KOPT-K1 (cell line): ENCODE measurements at regions not wholly inside any gene's neighbourhood (a gene's known extent, or its start where the extent isn't known, plus 50 kb on each side); places are given as distances from the start of the nearest gene placed in this dataset.

Experiments
- H3K27ac ChIP-seq: fragments of 200-600 bp; sonication (generic); 2 replicates; pipeline ENCODE4 v1.5.1; 2016; ENCODE audit warnings: antibody characterized with exemption, mild to moderate bottlenecking, low read depth, low read length; ENCODE audit not compliant: poor library complexity, severe bottlenecking
- H3K36me3 ChIP-seq: fragments of 200-600 bp; sonication (generic); 2 replicates; pipeline ENCODE4 v1.5.1; 2017; ENCODE audit warnings: antibody characterized with exemption, mild to moderate bottlenecking, low read length, moderate library complexity; ENCODE audit not compliant: insufficient read depth
- H3K9me3 ChIP-seq: fragments of 200-600 bp; sonication (generic); 2 replicates; pipeline ENCODE4 v1.5.1; 2017; ENCODE audit warnings: antibody characterized with exemption, low read length, mild to moderate bottlenecking; ENCODE audit not compliant: insufficient read depth, poor library complexity, severe bottlenecking

DNA sequence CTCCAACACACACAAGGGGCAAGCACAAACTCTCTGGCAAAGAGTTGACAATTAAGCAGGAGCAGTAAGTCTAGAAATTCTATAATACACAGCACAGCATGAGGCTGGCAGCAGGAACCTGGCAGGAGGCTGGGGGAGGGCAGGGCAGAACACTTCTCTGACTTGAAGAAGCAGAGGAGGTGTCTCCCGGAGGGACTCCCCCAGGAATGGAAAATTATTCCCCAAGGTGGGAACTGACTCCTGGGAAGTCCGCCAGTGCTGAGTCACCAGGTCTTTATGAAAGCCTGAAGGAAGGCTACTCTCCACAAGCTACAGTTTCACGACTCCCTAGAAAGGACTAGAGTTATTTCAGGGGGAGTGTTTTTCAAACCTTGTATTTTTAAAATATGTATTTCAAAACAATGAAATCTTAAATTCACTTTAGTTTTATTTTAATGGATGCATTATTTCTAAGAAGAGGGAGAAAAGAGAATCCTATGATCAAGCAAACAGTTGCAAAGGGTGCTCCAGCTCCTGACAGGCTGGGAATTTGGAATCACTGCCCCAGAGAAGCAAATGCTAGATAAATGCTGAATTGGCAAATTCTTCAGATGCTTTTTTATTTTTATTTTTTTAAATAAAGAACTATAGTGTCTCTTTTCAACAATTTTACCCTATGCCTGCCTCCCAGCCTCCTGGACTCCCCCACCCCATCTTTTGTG is 192.8 kb downstream of the LY86 start:
- H3K9me3 ChIP-seq, result no peaks in the 10 kb centered on the region
- H3K36me3 ChIP-seq, result no peaks in the 10 kb centered on the region
- H3K27ac ChIP-seq, result no peak overlapping the region

DNA sequence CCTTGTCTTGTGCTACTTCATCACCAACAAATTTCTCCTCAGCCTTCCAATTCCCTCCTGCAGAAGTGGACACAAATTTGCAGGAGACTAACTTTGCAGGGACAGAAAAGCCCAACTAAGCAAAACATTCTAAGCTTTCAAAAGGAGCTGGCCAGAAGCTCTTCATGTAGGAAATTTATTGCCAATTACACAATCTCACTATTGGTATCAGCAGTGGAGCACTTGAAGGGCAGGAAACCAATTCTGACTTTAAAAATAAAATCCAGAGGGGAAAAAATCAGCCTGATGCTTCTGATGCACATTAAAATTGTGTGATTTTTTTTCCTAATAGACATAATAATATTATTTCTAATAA is 193.3 kb downstream of the LY86 start:
- H3K27ac ChIP-seq, result no peak overlapping the region
- no peaks in the 10 kb centered on the region for H3K36me3 ChIP-seq
- no peaks in the 10 kb centered on the region for H3K9me3 ChIP-seq

DNA sequence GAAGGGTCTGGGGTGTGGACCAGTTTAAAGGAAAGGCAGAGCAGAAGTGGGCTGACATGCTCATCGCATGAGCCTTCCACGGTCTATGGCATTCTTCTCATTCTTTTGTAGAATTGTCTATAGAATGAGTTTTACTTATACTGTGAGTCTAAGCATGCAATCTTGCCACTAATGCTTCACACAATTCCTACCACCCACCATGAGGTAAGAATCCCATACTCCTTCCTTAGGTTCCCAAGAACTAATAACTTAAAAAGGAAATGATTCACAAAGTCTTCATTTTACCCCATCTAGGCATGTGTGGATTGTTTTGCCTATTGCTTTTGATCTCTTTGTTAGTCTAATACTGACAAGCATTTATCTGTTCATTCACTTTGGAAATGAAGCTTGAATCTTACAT is 195.2 kb downstream of the LY86 start:
- Histone ChIP-seq H3K36me3 (no peaks in the 10 kb centered on the region), H3K27ac (no peak overlapping the region), H3K9me3 (no peaks in the 10 kb centered on the region)

DNA sequence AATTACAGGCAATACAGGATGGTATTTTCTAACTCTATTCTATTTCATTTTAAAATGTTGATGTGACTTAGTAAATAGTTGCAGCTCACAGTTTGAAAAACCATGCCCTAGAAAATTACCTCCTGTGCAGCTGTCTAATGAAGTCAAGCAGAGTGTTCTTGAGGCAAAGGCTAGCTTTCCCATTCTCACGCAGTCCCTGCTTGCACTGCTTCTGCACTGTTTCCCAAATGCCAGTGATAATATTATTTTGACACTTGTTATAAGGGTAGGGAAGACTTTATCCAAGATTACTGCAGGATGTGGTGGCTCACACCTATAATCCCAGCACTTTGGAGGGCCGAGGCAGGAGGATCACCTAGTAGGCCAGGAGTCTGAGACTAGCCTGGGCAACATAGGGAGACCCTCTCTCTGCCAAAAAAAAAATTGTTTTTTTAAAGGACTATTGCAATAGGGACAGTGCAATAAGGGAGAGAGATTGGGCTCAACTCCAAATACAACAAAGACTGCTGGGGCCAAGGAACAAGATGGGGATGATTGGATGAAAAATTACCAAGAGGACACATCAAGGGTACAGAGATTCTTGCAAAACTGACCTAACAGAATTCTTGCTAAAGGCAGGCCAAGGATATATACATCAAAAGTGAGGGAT is 196.1 kb downstream of the LY86 start:
- Histone ChIP-seq H3K36me3 (no peaks in the 10 kb centered on the region), H3K27ac (no peak overlapping the region), H3K9me3 (no peaks in the 10 kb centered on the region)

DNA sequence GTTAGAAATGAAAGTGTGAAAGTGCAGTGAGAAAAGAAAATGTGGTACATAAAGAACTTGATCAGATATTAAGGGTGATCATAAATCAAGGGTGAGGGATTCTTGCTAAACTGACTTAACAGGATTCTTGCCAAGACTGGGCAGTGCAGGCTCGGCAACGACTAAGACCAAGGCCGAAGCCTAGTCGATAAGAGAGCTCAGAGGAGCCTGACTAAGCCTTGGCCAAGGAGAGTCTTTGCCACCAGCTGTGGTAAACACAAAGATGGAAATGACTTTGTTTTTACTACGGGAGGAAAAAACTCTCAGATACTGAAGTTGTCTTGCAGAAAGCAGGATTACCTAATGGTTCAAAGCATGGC is 196.6 kb downstream of the LY86 start:
- H3K27ac ChIP-seq, result no peak overlapping the region
- no peaks in the 10 kb centered on the region for H3K9me3 ChIP-seq
- no peaks in the 10 kb centered on the region for H3K36me3 ChIP-seq

DNA sequence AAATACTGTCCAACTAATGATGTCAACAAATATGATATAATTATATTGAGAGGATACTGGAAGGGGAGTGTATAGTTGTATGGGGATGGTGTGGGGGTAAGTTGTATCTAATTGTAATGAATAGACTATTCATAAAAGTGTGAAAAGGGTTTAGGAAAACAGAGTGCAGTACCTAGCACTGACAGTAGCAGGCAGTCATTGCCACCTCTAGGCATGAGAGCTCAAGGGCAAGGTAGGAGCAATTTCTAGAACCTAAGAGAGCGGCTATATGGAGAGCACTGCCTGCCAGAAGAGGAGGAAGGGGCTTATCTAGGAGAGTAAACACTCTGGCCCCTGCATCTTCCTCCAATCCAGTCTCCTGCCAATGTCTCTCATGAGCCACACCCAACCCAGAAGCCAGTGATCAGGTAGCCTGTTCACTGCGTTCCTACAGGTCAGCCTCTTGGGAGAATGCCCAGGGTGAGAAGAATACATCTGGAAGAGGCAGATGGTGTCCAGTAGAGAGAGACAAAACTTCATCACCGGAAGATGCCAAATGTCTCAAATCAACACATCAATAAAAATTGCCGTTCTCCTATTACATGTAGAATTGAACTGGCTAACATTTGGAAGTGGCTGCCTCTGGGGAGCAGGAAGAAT is 200.0 kb downstream of the LY86 start:
- H3K27ac ChIP-seq, result no peak overlapping the region
- H3K9me3 ChIP-seq, result no peaks in the 10 kb centered on the region
- H3K36me3 ChIP-seq, result no peaks in the 10 kb centered on the region

DNA sequence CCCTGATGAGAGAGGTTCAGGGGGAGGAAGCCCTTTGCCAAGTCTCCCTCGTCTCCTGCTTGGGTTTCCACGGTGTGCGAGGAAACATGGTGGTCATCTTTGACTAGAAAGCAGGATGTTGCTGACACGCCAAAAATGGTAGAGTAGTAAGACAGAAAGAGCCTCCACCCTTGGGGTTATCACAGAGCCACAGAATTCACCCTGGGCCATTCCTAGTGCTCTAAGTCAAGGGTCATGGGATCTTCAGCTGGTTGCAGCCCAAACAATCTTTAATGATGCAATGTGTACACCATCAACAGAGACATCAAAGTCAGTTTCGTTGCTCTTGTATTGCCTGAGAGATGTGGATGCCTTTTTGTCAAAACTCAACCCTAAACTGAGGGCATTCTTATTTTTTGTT is 201.9 kb downstream of the LY86 start:
- no peaks in the 10 kb centered on the region for H3K36me3 ChIP-seq
- no peak overlapping the region for H3K27ac ChIP-seq
- H3K9me3 ChIP-seq, result no peaks in the 10 kb centered on the region

DNA sequence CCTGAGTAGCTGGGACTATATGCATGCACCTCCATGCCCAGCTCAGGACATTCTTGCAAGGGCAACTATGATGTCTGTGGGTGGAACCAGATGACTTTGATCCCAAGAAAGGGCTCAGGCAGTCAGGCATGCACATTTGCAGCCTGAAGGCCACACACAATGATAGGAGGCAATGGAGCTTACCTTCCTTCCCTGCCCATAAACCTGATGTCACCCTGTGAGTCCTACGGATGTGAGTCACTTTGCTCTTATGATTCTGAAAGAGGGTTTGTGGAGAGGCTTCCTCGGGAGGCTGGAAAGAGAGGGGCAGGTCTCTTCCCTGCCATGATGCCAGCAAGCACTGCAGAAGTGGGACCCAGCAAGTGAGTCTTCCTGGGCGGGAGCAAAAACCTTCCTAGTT is 202.4 kb downstream of the LY86 start:
- H3K9me3 ChIP-seq, result no peaks in the 10 kb centered on the region
- H3K27ac ChIP-seq, result no peak overlapping the region
- no peaks in the 10 kb centered on the region for H3K36me3 ChIP-seq

DNA sequence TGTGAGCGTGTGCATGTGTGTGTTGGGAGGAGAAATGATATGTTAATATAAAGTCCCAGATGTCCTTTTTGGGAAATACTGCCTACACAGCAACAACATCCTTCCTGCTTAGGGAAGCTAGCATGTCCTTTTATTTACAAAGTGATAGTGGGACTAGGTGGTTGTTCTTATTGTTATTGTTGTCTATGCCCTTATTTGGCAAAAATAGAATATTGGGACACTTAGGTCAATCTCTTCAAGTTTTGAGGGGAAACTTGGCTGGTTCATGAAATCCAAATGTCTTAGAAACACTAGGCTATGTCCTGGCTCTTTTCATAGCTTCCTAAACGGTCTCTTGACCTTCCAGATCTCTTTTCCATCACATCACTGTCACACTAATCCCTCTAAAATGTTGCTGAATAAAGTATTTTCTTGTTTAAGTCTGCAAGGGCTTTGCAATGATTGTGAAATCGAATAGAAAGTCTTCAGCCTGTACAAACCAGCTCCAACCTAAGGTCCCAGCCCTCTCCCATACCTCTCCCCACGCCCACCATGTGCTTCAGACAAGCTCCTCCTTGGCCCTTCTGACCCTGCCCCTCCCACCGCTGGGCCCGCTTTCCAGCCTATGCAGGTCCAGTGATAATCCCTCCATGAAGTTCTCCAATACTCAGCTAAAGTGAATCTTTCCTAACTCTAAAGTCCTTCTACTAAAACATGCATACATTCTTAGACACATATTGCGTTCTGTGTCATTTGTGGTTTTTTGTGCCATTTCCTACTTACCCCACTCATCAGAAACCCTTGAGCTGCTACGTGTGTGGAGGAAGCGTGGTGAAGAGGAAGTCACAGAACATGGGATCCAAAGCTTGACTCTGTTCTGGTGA is 205.1 kb downstream of the LY86 start:
- Histone ChIP-seq H3K36me3 (no peaks in the 10 kb centered on the region), H3K9me3 (no peaks in the 10 kb centered on the region), H3K27ac (no peak overlapping the region)

DNA sequence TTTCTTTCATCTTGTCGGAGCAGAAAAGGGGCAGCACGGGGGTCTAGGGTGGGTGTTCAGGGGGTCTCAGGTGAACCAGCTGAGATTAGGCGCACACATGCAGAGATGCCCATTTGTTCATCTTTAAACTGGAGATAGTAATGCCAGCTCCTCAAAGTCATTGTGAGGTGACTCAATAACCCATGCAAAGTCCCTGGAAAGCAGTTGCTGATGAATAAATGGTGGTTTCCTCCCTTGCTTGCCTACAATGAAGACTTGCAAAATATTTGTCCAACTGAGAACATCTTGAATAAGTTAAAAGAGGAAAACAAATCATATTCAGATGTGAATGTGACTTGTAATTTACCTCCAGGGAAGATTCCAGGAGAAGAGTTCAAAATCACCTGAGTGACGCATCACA is 206.9 kb downstream of the LY86 start:
- no peak overlapping the region for H3K27ac ChIP-seq
- no peaks in the 10 kb centered on the region for H3K9me3 ChIP-seq
- no peaks in the 10 kb centered on the region for H3K36me3 ChIP-seq

DNA sequence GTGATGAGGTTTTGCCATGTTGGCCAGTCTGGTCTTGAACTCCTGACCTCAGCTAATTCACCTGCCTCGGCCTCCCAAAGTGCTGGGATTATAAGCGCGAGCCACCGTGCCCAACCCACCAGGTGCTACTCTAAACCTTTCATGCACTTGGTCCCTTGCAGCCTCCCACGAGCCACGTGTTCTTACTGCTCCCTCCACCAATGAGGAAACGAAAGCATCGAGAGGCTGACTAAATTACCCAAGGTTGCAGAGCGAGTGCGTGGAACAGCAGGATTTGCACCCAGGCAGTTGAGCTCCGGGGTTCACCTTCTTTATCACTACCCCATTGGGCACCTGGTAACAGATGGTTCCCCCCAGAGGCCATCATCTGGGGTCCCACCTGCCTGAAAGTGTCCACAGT is 208.3 kb downstream of the LY86 start:
- H3K9me3 ChIP-seq, result no peaks in the 10 kb centered on the region
- no peaks in the 10 kb centered on the region for H3K36me3 ChIP-seq
- no peak overlapping the region for H3K27ac ChIP-seq

DNA sequence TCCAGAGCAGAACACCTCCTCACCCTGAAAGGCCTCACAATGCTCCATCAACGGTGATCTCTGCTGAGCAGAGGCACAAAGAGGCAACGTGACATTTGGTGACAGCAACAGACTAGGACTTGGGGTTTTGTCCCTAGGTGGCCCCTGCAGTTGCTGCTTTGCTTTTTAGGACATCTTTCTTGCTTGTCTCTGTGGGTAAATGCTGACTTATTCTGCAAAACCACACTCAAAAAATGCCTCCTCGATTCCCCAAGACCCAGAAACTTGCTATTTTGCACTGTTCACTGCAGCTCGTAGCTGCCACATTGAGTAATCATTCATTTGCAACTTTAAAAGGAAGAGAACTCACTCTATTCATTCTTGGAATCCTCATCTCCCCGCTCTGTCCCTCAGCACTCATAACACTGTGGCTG is 209.9 kb downstream of the LY86 start:
- no peaks in the 10 kb centered on the region for H3K9me3 ChIP-seq
- no peak overlapping the region for H3K27ac ChIP-seq
- H3K36me3 ChIP-seq, result no peaks in the 10 kb centered on the region

DNA sequence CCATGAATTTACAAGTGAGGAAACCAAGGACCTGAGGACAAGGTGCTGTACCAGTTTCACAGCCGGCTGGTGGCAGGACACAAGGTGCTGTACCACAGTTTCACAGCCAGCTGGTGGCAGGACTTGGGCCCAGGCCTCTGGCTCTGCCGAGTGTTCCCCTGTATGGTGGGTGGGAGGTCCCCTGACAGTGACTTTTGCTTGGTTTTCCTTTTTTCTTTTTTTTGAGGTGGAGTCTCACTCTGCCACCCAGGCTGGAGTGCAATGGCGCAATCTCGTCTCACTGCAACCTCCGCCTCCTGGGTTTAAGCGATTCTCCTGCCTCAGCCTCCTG is 212.4 kb downstream of the LY86 start:
- H3K27ac ChIP-seq, result no peak overlapping the region

DNA sequence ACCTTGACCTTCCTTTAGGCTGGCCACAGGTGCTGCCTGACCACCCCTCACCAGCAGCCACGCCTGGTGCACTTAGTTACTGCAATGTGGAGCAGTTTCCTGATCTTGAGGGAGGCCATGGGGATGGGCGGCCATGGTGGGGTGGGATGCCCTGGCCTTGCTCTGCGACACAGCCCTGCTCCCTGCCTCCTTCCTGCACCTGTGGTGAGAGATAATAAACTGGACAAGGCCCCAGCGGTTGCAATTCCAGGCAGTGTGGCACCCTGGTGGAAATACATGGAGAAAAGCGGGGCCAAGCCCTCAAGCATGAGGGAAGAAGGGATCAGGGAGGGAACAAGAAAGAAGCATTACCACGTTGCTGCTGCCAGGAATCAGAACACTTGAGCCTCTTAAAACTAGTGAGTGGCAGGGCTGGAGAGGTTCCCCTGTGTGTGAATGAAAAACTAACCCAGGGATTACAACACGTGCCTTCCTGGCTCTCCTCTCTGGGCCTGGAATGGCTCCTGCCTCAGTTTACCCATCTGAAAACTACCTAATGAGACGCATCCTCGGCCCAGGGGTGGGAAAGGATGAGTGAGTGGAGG is 213.2 kb downstream of the LY86 start:
- no peaks in the 10 kb centered on the region for H3K36me3 ChIP-seq
- no peaks in the 10 kb centered on the region for H3K9me3 ChIP-seq
- H3K27ac ChIP-seq, result no peak overlapping the region

More for the DNA sequence above, 212.4 kb downstream of the LY86 start:
- H3K36me3 ChIP-seq, result no peaks in the 10 kb centered on the region
- H3K9me3 ChIP-seq, result no peaks in the 10 kb centered on the region
